T-helper 1 cell treated with Interleukin-12 subunit alpha and Interleukin-12 subunit beta and Interleukin-4 antibody, amounts not matched to agents 30 μg/mL and 1 μg/mL, for 36 hours (primary cell): ENCODE measurements at regions not wholly inside any gene's neighbourhood (a gene's known extent, or its start where the extent isn't known, plus 50 kb on each side); places are given as distances from the start of the nearest gene placed in this dataset.

Experiments used
- H3K27ac Mint-ChIP-seq: one replicate; pipeline ENCODE4 v1.8.0; 2021; ENCODE audit warnings: mild to moderate bottlenecking, mixed read lengths
- H3K27me3 Mint-ChIP-seq: one replicate; pipeline ENCODE4 v1.8.0; 2021; ENCODE audit warnings: low read depth, mixed read lengths
- H3K36me3 Mint-ChIP-seq: one replicate; pipeline ENCODE4 v1.8.0; 2021; ENCODE audit warnings: low read depth, mixed read lengths
- H3K4me1 Mint-ChIP-seq: one replicate; pipeline ENCODE4 v1.8.0; 2021; ENCODE audit warnings: low read depth, mixed read lengths
- H3K4me3 Mint-ChIP-seq: one replicate; pipeline ENCODE4 v1.8.0; 2021; ENCODE audit warnings: mild to moderate bottlenecking, moderate library complexity, mixed read lengths
- H3K9me3 Mint-ChIP-seq: one replicate; pipeline ENCODE4 v1.8.0; 2021; ENCODE audit warnings: mixed read lengths

GRCh38 chr1:170460414-170461155 is 71.4 kb upstream of the GORAB start:
- no peaks in the 10 kb centered on the region for H3K27me3 Mint-ChIP-seq

DNA sequence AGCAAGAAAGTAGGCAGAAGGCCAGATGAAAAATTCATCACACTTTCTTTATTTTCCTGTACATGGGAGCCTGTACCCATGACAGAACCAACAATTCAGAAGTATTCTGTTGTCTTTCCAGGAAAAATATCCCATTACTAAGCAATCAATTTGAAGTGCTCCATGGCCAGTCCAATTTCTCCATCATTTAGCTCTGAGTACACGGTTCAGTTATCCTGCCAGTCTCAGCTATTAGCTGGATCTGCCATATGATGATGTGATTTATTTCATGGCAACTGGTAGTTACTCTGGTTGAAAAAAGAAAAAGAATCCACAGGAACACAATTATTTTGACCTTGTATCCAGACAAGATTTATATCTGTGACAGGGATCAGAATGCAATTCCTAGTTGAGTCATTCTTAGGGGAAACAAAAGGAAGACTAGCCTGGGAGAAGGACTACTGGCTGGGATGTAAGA is 70.6 kb upstream of the GORAB start:
- Mint-ChIP-seq H3K4me1 (no peaks in the 10 kb centered on the region), H3K27ac (no peak overlapping the region), H3K4me3 (no peak overlapping the region), H3K27me3 (no peaks in the 10 kb centered on the region), H3K9me3 (no peaks in the 10 kb centered on the region), H3K36me3 (no peaks in the 10 kb centered on the region)

More at GRCh38 chr1:170460414-170461155, 71.4 kb upstream of the GORAB start:
- Mint-ChIP-seq H3K36me3 (no peaks in the 10 kb centered on the region), H3K4me3 (no peak overlapping the region), H3K4me1 (no peaks in the 10 kb centered on the region), H3K9me3 (no peaks in the 10 kb centered on the region), H3K27ac (no peak overlapping the region)

- Mint-ChIP-seq H3K4me3 (no peak overlapping the region), H3K27ac (no peak overlapping the region), H3K36me3 (no peaks in the 10 kb centered on the region), H3K27me3 (no peaks in the 10 kb centered on the region), H3K4me1 (no peaks in the 10 kb centered on the region), H3K9me3 (peaks cover 4% of the 10 kb centered on the region)
Observed at GRCh38 chr1:170461762-170462384, 70.1 kb upstream of the GORAB start.

DNA sequence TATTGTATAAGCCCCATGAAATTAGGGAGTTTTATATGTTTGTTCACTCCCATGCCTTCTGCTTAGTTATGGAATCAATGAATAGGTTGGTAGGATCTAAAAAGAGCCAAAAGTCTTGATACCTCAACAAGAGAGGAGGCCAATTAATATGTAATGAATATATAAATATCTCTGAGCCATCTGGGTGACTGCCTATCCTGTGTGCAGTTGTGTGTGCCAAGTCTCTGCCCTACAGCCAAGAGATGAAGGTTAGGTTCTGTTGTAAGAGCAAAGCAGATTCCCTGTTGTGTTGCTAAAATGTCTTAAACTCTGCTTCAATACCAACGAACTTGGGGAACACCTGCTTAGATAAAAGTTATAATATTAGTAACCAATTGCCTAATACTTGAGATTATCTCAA is 61.8 kb upstream of the GORAB start:
- H3K4me3 Mint-ChIP-seq = no peak overlapping the region
- peaks cover 4% of the 10 kb centered on the region for H3K9me3 Mint-ChIP-seq
- no peaks in the 10 kb centered on the region for H3K4me1 Mint-ChIP-seq
- no peak overlapping the region for H3K27ac Mint-ChIP-seq
- no peaks in the 10 kb centered on the region for H3K27me3 Mint-ChIP-seq
- no peaks in the 10 kb centered on the region for H3K36me3 Mint-ChIP-seq

DNA sequence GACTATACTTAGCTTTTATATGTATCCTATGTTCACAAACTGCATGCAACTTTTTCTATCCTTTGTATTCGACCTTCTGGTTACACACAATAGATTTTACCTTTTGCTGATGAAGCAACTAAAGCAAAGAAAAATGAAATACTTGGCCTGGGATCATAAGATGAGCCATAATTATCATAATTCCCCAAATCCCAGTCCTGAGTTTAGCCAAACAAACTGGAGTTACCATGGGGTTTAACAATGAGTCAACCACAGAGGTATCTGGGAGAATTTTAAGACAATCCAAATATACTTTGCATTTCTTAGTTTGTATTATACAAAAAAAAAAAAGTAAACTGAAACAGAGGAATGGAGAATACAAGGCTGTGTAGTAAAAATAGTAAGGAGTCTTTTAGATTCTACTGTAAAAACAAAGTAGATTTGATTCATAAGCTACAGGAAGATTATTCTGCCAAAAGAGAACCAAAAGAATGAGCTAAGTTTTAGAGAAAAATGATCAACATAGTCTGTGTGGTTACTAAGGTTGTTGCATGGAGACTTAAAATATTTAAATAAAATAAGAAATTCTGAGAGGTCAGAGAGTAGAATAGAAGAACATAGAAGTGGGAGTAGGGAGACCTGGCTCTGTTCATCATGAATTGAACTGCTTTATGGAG is 60.4 kb upstream of the GORAB start:
- H3K27ac Mint-ChIP-seq = no peak overlapping the region
- H3K9me3 Mint-ChIP-seq = peaks cover 2% of the 10 kb centered on the region
- no peak overlapping the region for H3K4me3 Mint-ChIP-seq
- no peaks in the 10 kb centered on the region for H3K27me3 Mint-ChIP-seq
- H3K4me1 Mint-ChIP-seq = no peaks in the 10 kb centered on the region
- H3K36me3 Mint-ChIP-seq = no peaks in the 10 kb centered on the region

DNA sequence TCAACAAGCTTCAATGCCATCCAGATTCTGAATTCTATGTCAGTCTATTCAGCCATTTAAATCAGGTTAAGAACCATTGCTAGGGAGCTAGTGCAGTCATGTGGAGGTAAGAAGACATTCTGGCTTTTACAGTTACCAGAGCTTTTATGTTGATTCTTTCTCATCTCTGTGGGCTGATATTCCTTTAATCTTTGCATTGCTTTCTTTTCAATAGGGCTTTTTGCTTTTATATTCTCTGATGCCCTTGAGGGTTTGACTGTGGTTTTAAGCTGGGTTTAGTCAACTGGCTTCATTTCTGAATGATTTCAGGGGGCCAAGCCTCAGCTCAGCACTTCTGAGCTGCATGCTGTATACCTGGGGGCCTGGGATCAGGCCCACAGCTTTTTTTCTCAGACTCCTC is 51.0 kb upstream of the GORAB start:
- Mint-ChIP-seq H3K4me3 (no peak overlapping the region), H3K27ac (no peak overlapping the region), H3K9me3 (no peaks in the 10 kb centered on the region), H3K27me3 (peaks cover 4% of the 10 kb centered on the region), H3K4me1 (no peaks in the 10 kb centered on the region), H3K36me3 (no peaks in the 10 kb centered on the region)
